ENCODE measurements at regions not wholly inside any gene's neighbourhood (a gene's known extent, or its start where the extent isn't known, plus 50 kb on each side); places are given as distances from the start of the nearest gene placed in this dataset.

DNA sequence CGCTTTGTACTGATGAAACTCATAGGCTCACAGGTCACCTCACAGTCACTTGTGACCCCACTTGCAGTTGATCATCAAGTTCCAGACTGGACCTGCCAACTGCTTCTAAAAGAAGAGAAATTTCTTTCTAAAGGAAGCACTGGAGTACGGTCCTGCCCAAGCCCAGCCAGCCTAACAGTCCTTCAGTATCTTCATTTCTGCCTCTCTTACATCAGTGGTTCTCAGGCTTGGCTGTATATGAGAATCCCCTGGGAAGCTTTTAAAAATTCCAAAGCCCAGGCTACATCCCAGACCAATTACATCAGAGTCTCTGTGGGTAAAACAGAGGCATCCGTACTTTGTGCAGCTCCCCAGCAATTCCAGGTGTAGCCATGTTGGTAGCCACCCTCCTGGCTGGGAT lies 282.1 kb downstream of the NFIB start:
- dilution Hi-C loops (cut with MboI; ENCODE audit: extremely low pct_ligation_motif_present, low sequenced_read_pairs) (no loop called here), intact Hi-C loops (cut with micrococcal nuclease) (loop anchor here (2.0 to 10.0 kb wide), 10 partner anchors 25 to 680 kb away; no protein-coding TSS in a partner anchor)
- no peak overlapping the region for H2AFZ ChIP-seq (ENCODE audit: low read depth, low read length)
- no peaks in the 10 kb centered on the region for H3K79me2 ChIP-seq (ENCODE audit: control insufficient read depth, insufficient read depth, low read length)
- H3K9me3 ChIP-seq (replicated peaks; ENCODE audit: control insufficient read depth, insufficient read depth, low read length), result no peaks in the 10 kb centered on the region
- no peaks in the 10 kb centered on the region for H4K20me1 ChIP-seq (replicated peaks; ENCODE audit: control insufficient read depth, extremely low read depth, insufficient read depth, low read length)
- no peak overlapping the region for H3K27ac ChIP-seq (ENCODE audit: insufficient read depth, low read depth, low read length)
- DNase-seq (ENCODE audit: low read depth, low spot score) (no peak), FAIRE-seq (no peak)
- no peaks in the 10 kb centered on the region for H3K36me3 ChIP-seq (ENCODE audit: control insufficient read depth in 2 of 2, extremely low read depth in 1 of 2, insufficient read depth in 2 of 2, low read length in 2 of 2)
- TF ChIP-seq EZH2 (IDR thresholded peaks at IDR 0.05; ENCODE audit: borderline replicate concordance, low read depth, low read length, severe bottlenecking), result no peak
- no peak for TF ChIP-seq FOS (IDR thresholded peaks at IDR 0.05; ENCODE audit: borderline replicate concordance, insufficient read depth, low read length)
- TF ChIP-seq POLR2AphosphoS5 (IDR thresholded peaks at IDR 0.05; ENCODE audit: insufficient read depth, low read depth, low read length), result no peak
- TF ChIP-seq, protein P1, sequence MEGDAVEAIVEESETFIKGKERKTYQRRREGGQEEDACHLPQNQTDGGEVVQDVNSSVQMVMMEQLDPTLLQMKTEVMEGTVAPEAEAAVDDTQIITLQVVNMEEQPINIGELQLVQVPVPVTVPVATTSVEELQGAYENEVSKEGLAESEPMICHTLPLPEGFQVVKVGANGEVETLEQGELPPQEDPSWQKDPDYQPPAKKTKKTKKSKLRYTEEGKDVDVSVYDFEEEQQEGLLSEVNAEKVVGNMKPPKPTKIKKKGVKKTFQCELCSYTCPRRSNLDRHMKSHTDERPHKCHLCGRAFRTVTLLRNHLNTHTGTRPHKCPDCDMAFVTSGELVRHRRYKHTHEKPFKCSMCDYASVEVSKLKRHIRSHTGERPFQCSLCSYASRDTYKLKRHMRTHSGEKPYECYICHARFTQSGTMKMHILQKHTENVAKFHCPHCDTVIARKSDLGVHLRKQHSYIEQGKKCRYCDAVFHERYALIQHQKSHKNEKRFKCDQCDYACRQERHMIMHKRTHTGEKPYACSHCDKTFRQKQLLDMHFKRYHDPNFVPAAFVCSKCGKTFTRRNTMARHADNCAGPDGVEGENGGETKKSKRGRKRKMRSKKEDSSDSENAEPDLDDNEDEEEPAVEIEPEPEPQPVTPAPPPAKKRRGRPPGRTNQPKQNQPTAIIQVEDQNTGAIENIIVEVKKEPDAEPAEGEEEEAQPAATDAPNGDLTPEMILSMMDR (IDR thresholded peaks at IDR 0.05; ENCODE audit: extremely low read depth in 1 of 2, insufficient read depth in 1 of 2, low read depth in 1 of 2, low read length in 2 of 2), result no peak
- TF ChIP-seq JUN (IDR thresholded peaks at IDR 0.05; ENCODE audit: borderline replicate concordance, insufficient read depth, insufficient read length, low read depth), result no peak
- TF ChIP-seq, protein P2, sequence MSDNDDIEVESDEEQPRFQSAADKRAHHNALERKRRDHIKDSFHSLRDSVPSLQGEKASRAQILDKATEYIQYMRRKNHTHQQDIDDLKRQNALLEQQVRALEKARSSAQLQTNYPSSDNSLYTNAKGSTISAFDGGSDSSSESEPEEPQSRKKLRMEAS (IDR thresholded peaks at IDR 0.05; ENCODE audit: insufficient read depth, insufficient read length), result no peak
- H3K4me1 ChIP-seq (ENCODE audit: control insufficient read depth, extremely low read depth, insufficient read depth, low read length), result peaks cover 41% of the 10 kb centered on the region
- H3K27me3 ChIP-seq (ENCODE audit: control insufficient read depth in 2 of 2, insufficient read depth in 2 of 2, low read length in 2 of 2), result no peaks in the 10 kb centered on the region
- CTCF ChIA-PET, result interaction anchor here (1.3 kb wide), 1 partner anchor 66 kb away, joined by 3 read pairs; no protein-coding TSS in a partner anchor
- no peak overlapping the region for H3K9ac ChIP-seq (replicated peaks; ENCODE audit: extremely low read depth, insufficient read depth, low read length)
- no peak overlapping the region for H3K4me2 ChIP-seq (ENCODE audit: insufficient read depth, low read length)
- H3K9me1 ChIP-seq (replicated peaks; ENCODE audit: control insufficient read depth, extremely low read depth, insufficient read depth, low read length), result no peaks in the 10 kb centered on the region
- BruUV-seq (replicated peaks), result no TSS peak
- no peak overlapping the region for H3K4me3 ChIP-seq (replicated peaks in 1 of 3; ENCODE audit: insufficient read depth in 1 of 3, low read depth in 1 of 3, low read length in 3 of 3)
- POLR2A ChIA-PET, result no interaction called here

Data from endothelial cell of umbilical vein (primary cell).